ENCODE measurements at regions not wholly inside any gene's neighbourhood (a gene's known extent, or its start where the extent isn't known, plus 50 kb on each side); places are given as distances from the start of the nearest gene placed in this dataset.

GRCh38 chr15:29401644-29402043 is 132.0 kb upstream of the NSMCE3 start:
- no peak for TF ChIP-seq CTCF (conservative IDR thresholded peaks at IDR 0.05)
- TF ChIP-seq ZFX (IDR thresholded peaks at IDR 0.05) = no peak

Measured in C4-2B (cell line).